ENCODE measurements at regions not wholly inside any gene's neighbourhood (a gene's known extent, or its start where the extent isn't known, plus 50 kb on each side); places are given as distances from the start of the nearest gene placed in this dataset.

DNA sequence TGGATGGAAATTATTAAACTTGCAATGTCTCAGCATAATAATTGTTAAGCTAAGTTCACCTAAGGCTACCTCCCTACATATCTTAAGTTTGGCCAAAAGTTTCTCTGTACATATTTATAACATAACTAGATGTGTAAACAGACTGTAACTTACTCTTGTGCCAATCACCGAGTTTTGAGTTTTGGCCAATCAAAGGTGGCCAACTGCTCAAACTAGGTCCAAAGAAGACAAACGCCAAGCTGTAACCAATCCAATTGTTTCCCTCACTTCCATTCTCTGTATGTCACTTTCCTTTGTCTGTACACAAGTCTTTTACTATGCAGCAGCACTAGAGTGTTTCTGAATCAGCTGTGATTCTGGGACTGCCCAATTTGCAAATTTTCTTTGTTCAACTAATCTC is 197.8 kb downstream of the LYPLAL1 start:
- DNase-seq: no peak
- no peaks in the 10 kb centered on the region for H3F3A ChIP-seq (ENCODE audit: insufficient read depth, low read depth)
- H3K9me2 ChIP-seq (ENCODE audit: insufficient read depth): no peaks in the 10 kb centered on the region; the same call in 1 of the 2 replicates
- H2AFZ ChIP-seq: no peak overlapping the region
- H3K4me2 ChIP-seq: no peak overlapping the region
- ChIA-PET POLR2A (ENCODE audit: unreplicated experiment) (no interaction called here), CTCF (no interaction called here)
- H3K9me3 ChIP-seq (ENCODE audit: insufficient read depth, low read depth): no peaks in the 10 kb centered on the region
- no peak for TF ChIP-seq EZH2 (IDR thresholded peaks at IDR 0.05; ENCODE audit: low read depth)
- TF ChIP-seq, protein P1, sequence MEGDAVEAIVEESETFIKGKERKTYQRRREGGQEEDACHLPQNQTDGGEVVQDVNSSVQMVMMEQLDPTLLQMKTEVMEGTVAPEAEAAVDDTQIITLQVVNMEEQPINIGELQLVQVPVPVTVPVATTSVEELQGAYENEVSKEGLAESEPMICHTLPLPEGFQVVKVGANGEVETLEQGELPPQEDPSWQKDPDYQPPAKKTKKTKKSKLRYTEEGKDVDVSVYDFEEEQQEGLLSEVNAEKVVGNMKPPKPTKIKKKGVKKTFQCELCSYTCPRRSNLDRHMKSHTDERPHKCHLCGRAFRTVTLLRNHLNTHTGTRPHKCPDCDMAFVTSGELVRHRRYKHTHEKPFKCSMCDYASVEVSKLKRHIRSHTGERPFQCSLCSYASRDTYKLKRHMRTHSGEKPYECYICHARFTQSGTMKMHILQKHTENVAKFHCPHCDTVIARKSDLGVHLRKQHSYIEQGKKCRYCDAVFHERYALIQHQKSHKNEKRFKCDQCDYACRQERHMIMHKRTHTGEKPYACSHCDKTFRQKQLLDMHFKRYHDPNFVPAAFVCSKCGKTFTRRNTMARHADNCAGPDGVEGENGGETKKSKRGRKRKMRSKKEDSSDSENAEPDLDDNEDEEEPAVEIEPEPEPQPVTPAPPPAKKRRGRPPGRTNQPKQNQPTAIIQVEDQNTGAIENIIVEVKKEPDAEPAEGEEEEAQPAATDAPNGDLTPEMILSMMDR (conservative IDR thresholded peaks at IDR 0.05): no peak
- H3K27me3 ChIP-seq (ENCODE audit: insufficient read depth, low read depth): no peaks in the 10 kb centered on the region
- H3K4me3 ChIP-seq: no peak overlapping the region
- no peaks in the 10 kb centered on the region for H3K36me3 ChIP-seq (ENCODE audit: low read depth)
- intact Hi-C loops (cut with micrococcal nuclease; ENCODE audit: unreplicated experiment): no loop called here
- no peaks in the 10 kb centered on the region for H3K79me2 ChIP-seq (ENCODE audit: low read depth)
- H4K20me1 ChIP-seq (ENCODE audit: insufficient read depth): no peaks in the 10 kb centered on the region
- no TSS peak for BruUV-seq (replicated peaks)
- no peaks in the 10 kb centered on the region for H3K4me1 ChIP-seq (replicated peaks; ENCODE audit: insufficient read depth)
- no peak overlapping the region for H3K27ac ChIP-seq

DNA sequence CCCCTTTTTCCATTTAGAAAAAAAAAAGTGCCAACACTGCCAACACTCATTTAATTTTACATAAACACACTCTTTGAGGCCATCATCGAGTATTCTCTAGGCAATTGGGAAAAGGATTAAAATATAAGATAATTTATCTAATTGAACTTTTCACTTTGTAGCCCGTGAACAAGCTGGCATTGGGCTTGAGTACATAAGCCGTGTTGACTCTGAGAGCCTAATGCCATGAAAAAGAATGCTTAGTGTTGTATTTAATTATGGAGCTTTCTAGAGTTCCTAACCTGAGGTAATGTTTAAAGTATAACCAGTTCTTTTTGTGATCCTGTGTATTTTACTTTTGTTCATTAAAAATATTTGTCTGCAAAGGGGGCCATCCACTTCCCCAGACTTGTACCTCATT is 193.8 kb downstream of the LYPLAL1 start:
- POLR2A ChIA-PET (ENCODE audit: unreplicated experiment): no interaction called here
- Histone ChIP-seq H3K9me2 (ENCODE audit: insufficient read depth) (no peaks in the 10 kb centered on the region; the same call in 1 of the 2 replicates), H3K4me2 (no peak overlapping the region), H3K4me3 (no peak overlapping the region), H3K27me3 (ENCODE audit: insufficient read depth, low read depth) (no peaks in the 10 kb centered on the region), H3K79me2 (ENCODE audit: low read depth) (no peaks in the 10 kb centered on the region), H3K4me1 (replicated peaks; ENCODE audit: insufficient read depth) (no peaks in the 10 kb centered on the region), H3K27ac (no peak overlapping the region), H2AFZ (no peak overlapping the region), H3F3A (ENCODE audit: insufficient read depth, low read depth) (no peaks in the 10 kb centered on the region), H3K36me3 (ENCODE audit: low read depth) (no peaks in the 10 kb centered on the region), H3K9me3 (ENCODE audit: insufficient read depth, low read depth) (no peaks in the 10 kb centered on the region), H4K20me1 (ENCODE audit: insufficient read depth) (no peaks in the 10 kb centered on the region)
- no peak for TF ChIP-seq EZH2 (IDR thresholded peaks at IDR 0.05; ENCODE audit: low read depth)
- TF ChIP-seq, protein P1 (conservative IDR thresholded peaks at IDR 0.05): no peak
- BruUV-seq (replicated peaks): no TSS peak
- intact Hi-C loops (cut with micrococcal nuclease; ENCODE audit: unreplicated experiment): no loop called here
- DNase-seq: no peak
- CTCF ChIA-PET: no interaction called here

DNA sequence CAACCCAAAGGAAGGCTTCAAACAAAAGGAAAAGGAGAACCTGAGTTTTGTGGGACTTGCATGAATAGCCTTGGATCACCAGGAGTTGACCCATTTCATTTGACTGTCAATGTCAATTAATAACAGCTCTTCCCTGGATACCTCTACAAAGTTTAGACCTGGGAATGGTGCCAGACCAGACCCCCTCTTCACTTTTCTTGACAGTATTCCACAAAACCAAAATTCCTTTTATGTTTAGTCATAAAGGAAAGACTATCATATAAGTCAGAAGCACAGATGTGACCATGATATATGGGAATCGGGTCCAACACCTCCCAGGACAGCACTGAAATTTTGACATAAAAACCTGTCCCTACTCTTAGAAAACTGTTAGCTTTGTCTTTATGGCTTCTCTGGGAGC is 191.8 kb downstream of the LYPLAL1 start:
- Histone ChIP-seq H3F3A (ENCODE audit: insufficient read depth, low read depth) (no peaks in the 10 kb centered on the region), H4K20me1 (ENCODE audit: insufficient read depth) (no peaks in the 10 kb centered on the region), H3K4me2 (no peak overlapping the region), H3K9me2 (ENCODE audit: insufficient read depth) (no peaks in the 10 kb centered on the region; the same call in 1 of the 2 replicates), H2AFZ (no peak overlapping the region), H3K27ac (no peak overlapping the region), H3K4me1 (replicated peaks; ENCODE audit: insufficient read depth) (no peaks in the 10 kb centered on the region), H3K4me3 (no peak overlapping the region), H3K79me2 (ENCODE audit: low read depth) (no peaks in the 10 kb centered on the region), H3K9me3 (ENCODE audit: insufficient read depth, low read depth) (no peaks in the 10 kb centered on the region), H3K27me3 (ENCODE audit: insufficient read depth, low read depth) (no peaks in the 10 kb centered on the region), H3K36me3 (ENCODE audit: low read depth) (no peaks in the 10 kb centered on the region)
- POLR2A ChIA-PET (ENCODE audit: unreplicated experiment): no interaction called here
- intact Hi-C loops (cut with micrococcal nuclease; ENCODE audit: unreplicated experiment): no loop called here
- DNase-seq: no peak
- no peak for TF ChIP-seq EZH2 (IDR thresholded peaks at IDR 0.05; ENCODE audit: low read depth)
- TF ChIP-seq, protein P1 (conservative IDR thresholded peaks at IDR 0.05): no peak
- CTCF ChIA-PET: no interaction called here
- BruUV-seq (replicated peaks): no TSS peak
